ENCODE measurements at regions not wholly inside any gene's neighbourhood (a gene's known extent, or its start where the extent isn't known, plus 50 kb on each side); places are given as distances from the start of the nearest gene placed in this dataset.

DNA sequence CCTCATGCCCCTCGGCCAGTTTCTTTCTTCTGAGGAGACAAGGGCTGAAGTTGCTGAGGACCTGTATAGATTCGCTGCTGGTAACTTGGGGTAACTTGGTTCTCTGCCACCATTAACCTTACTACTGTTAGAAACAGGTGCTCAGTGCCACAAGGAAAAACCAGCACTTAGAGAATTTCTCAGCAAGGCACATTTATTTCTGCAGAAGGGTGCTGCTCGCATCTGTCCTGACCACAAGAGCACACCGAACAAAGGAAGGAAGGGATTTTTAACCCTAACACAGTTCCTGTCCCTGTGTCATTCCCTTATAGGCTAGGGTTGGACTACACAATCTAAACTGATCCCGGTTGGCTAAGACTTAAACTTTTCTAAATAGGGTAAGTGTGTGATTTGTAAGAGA is 154.1 kb downstream of the SOCS6 start:
- no peaks in the 10 kb centered on the region for H3K27me3 Mint-ChIP-seq (ENCODE audit: low read depth)
- no peak overlapping the region for H3K4me3 Mint-ChIP-seq
- H3K4me1 Mint-ChIP-seq, result no peaks in the 10 kb centered on the region
- H3K36me3 Mint-ChIP-seq (ENCODE audit: low read depth), result no peaks in the 10 kb centered on the region
- H3K27ac Mint-ChIP-seq, result no peak overlapping the region
- TF ChIP-seq, protein P1, sequence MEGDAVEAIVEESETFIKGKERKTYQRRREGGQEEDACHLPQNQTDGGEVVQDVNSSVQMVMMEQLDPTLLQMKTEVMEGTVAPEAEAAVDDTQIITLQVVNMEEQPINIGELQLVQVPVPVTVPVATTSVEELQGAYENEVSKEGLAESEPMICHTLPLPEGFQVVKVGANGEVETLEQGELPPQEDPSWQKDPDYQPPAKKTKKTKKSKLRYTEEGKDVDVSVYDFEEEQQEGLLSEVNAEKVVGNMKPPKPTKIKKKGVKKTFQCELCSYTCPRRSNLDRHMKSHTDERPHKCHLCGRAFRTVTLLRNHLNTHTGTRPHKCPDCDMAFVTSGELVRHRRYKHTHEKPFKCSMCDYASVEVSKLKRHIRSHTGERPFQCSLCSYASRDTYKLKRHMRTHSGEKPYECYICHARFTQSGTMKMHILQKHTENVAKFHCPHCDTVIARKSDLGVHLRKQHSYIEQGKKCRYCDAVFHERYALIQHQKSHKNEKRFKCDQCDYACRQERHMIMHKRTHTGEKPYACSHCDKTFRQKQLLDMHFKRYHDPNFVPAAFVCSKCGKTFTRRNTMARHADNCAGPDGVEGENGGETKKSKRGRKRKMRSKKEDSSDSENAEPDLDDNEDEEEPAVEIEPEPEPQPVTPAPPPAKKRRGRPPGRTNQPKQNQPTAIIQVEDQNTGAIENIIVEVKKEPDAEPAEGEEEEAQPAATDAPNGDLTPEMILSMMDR (IDR thresholded peaks at IDR 0.05; ENCODE audit: unreplicated experiment in 3 of 3), result no peak
- peaks cover 11% of the 10 kb centered on the region for H3K9me3 Mint-ChIP-seq

DNA sequence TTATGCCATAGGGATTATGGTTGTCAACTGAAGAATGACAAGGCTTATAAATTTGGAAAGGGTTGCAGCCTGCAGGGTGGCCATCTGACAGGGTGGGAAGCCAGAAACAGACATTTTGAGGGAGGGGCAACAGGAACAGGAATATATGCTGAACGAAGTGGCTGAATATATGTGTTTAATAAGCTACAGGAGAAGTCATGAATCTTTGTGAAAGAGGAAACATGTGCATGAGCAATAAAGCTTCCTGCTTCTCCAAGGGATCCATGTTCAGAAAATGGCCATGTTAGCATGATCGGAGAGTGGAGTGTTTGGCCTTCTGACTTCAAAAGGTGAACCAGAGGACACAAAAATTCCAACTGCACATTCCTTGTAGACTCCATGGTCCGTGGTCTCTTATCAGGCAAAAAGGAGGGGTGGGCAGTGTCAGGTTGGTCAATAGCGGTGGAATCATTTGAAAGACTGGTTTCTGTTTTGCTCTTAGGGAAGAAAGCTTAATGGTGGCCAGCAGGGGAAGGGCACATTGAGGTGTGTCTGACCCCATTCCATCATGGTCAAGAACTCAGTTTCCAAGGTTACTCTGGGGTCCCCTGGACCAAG is 144.1 kb downstream of the SOCS6 start:
- H3K4me1 Mint-ChIP-seq, result no peaks in the 10 kb centered on the region
- H3K4me3 Mint-ChIP-seq, result no peak overlapping the region
- TF ChIP-seq, protein P1 (IDR thresholded peaks at IDR 0.05; ENCODE audit: unreplicated experiment in 3 of 3), result no peak

DNA sequence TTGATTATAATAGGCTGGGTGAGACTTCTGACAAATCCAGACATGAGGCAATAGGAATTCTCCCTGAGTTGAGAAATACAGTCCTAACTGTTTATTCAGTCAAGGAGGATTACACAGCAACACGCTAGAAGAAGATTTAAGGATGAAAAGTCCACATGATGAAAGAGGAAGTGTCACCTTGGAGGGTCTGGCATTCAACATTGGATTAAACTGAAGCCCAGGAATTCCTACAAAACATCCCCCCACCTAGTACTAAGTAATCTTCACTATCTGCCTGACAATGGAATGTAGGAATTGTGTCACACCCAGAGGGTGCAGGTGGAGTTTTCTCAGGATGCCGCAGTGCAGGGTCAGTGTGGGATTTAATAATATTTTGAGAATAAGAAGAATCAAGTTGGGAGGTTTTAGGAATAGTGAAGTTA is 142.4 kb downstream of the SOCS6 start:
- no peaks in the 10 kb centered on the region for H3K27me3 Mint-ChIP-seq (ENCODE audit: low read depth)
- no peak overlapping the region for H3K27ac Mint-ChIP-seq
- no peaks in the 10 kb centered on the region for H3K9me3 Mint-ChIP-seq
- TF ChIP-seq, protein P1 (IDR thresholded peaks at IDR 0.05; ENCODE audit: unreplicated experiment in 3 of 3), result no peak
- H3K36me3 Mint-ChIP-seq (ENCODE audit: low read depth), result no peaks in the 10 kb centered on the region
- no peak overlapping the region for H3K4me3 Mint-ChIP-seq
- H3K4me1 Mint-ChIP-seq, result no peaks in the 10 kb centered on the region

More for the DNA sequence above, 144.1 kb downstream of the SOCS6 start:
- no peaks in the 10 kb centered on the region for H3K27me3 Mint-ChIP-seq (ENCODE audit: low read depth)
- no peaks in the 10 kb centered on the region for H3K36me3 Mint-ChIP-seq (ENCODE audit: low read depth)
- no peaks in the 10 kb centered on the region for H3K9me3 Mint-ChIP-seq
- no peak overlapping the region for H3K27ac Mint-ChIP-seq

DNA sequence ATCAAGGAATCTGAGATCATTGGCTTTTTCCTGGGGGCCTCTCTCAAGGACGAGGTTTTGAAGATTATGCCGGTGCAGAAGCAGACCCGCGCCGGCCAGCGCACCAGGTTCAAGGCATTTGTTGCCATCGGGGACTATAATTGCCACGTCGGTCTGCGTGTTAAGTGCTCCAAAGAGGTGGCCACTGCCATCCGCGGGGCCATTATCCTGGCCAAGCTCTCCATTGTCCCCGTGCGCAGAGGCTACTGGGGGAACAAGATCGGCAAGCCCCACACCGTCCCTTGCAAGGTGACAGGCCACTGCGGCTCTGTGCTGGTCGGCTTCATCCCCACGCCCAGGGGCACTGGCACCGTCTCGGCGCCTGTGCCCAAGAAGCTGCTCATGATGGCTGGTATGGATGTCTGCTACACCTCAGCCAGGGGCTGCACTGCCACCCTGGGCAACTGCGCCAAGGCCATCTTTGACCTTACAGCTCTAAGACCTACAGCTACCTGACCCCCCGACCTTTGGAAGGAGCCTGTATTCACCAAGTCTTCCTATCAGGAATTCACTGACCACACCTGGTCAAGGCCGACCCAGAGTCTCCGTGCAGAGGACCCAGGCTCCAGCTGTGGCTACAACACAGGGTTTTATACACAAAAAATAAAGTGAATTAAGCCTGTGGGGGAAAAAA is 141.8 kb downstream of the SOCS6 start:
- Mint-ChIP-seq H3K4me3 (no peak overlapping the region), H3K9me3 (no peaks in the 10 kb centered on the region), H3K4me1 (no peaks in the 10 kb centered on the region), H3K36me3 (ENCODE audit: low read depth) (no peaks in the 10 kb centered on the region), H3K27ac (no peak overlapping the region), H3K27me3 (ENCODE audit: low read depth) (no peaks in the 10 kb centered on the region)
- TF ChIP-seq, protein P1 (IDR thresholded peaks at IDR 0.05; ENCODE audit: unreplicated experiment in 3 of 3), result no peak

DNA sequence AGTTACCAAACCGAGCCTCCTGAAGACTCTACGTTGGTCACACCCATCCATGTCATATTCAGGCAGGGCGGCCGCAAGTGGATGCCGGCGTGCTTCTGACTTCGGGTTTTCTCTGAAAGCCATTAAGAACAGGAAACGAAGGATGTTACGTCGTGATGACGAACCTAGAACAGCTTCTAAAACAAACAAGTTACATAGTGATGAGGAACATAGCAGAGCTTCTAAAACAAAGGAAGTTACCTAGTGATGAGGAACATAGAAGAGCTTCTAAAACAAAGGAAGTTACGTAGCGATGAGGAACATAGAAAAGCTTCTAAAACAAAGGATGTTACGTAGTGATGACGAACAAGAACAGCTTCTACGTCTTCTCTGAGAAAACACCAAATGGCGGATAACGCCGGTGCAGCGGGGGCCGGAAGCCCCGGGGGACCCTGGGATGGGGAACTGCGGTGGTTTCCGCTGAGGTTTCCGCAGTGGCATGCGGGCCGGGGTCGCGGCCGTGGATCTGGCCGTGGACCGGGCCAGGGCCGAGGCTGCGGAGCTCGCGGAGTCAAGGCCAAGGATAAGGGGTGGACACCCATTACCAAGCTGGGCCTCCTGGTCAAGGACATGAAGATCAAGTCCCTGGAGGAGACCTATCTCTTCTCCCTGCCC is 141.1 kb downstream of the SOCS6 start:
- no peaks in the 10 kb centered on the region for H3K36me3 Mint-ChIP-seq (ENCODE audit: low read depth)
- no peaks in the 10 kb centered on the region for H3K4me1 Mint-ChIP-seq
- TF ChIP-seq, protein P1 (IDR thresholded peaks at IDR 0.05; ENCODE audit: unreplicated experiment in 3 of 3), result no peak
- no peaks in the 10 kb centered on the region for H3K27me3 Mint-ChIP-seq (ENCODE audit: low read depth)
- no peak overlapping the region for H3K4me3 Mint-ChIP-seq
- H3K9me3 Mint-ChIP-seq, result no peaks in the 10 kb centered on the region
- H3K27ac Mint-ChIP-seq, result no peak overlapping the region
